HCT116 (cell line): ENCODE measurements at regions not wholly inside any gene's neighbourhood (a gene's known extent, or its start where the extent isn't known, plus 50 kb on each side); places are given as distances from the start of the nearest gene placed in this dataset.

Source experiments
- ATAC-seq: fragments of 200-7000 bp; cut with Tn5 transposase; 2 replicates; pipeline ENCODE4 v1.9.1; 2020; ENCODE audit warnings: mild to moderate bottlenecking, moderate library complexity
- BruUV-seq: library from RNA; stranded (reverse); fragments of 400-500 nt; replicated peaks from 2 replicates; lab custom pipeline; 2021; lab: Mats Ljungman, UMichigan
- CTCF ChIA-PET: fragments of 300-600 bp; sonication (Branson Sonifier 250); formaldehyde crosslinking; loops from one replicate; lab custom pipeline; 2021; ENCODE audit warnings: antibody characterized with exemption; lab: Charles Lee
- POLR2A ChIA-PET: fragments of 300-600, 350-600 bp; sonication (Branson Sonifier 250); formaldehyde crosslinking; loops from one replicate; lab custom pipeline; 2021; ENCODE audit warnings: antibody characterized with exemption; lab: Charles Lee
- RAD21 ChIA-PET, 2 experiments: fragments of 300-600 bp; sonication (Branson Sonifier 250); formaldehyde crosslinking; loops; one replicate each; lab custom pipeline; 2023; ENCODE audit warnings: low total read pairs in 2 of 2; ENCODE audit not compliant: uncharacterized antibody in 2 of 2, unreplicated experiment in 2 of 2, low non-redundant PET in 1 of 2; lab: Charles Lee
- DNase-seq: peaks from one replicate; pipeline ENCODE4 v3.0.0-alpha.2; 2010; ENCODE audit warnings: low read depth, low spot score
- H2AFZ ChIP-seq: fragments of 200-600 bp; shearing (Covaris generic), sonication (generic); 2 replicates; pipeline ENCODE4 v1.6.1; 2017; ENCODE audit warnings: low read depth, mixed run types, mixed read lengths, antibody characterized with exemption, low read length; ENCODE audit not compliant: poor library complexity, severe bottlenecking
- H3K27ac ChIP-seq: 2 replicates; pipeline ENCODE4 v1.5.1; 2012; ENCODE audit warnings: low read depth, low read length
- H3K27me3 ChIP-seq: fragments of 200-600 bp; sonication (generic); 2 replicates; pipeline ENCODE4 v1.6.1; 2016; ENCODE audit warnings: mixed run types, low read length, mixed read lengths; ENCODE audit not compliant: insufficient read depth
- H3K36me3 ChIP-seq, 2 experiments: fragments of 200-500 bp in 1 of 2; fragments of 200-600 bp in 1 of 2; sonication (Bioruptor generic) in 1 of 2; sonication (generic) in 1 of 2; 2 replicates each; pipeline versions ENCODE4 v1.5.1 to v1.6.1; 2014 to 2016; ENCODE audit warnings: low read length in 2 of 2, inconsistent platforms in 1 of 2, mixed read lengths in 1 of 2, mixed run types in 1 of 2; ENCODE audit not compliant: insufficient read depth in 2 of 2, control insufficient read depth in 1 of 2
- H3K4me1 ChIP-seq, 2 experiments: fragments of 200-600 bp in 1 of 2; sonication (generic) in 1 of 2; 2 replicates each; pipeline versions ENCODE4 v1.5.1 to v1.6.1; 2012 to 2017; ENCODE audit warnings: low read length in 2 of 2, inconsistent platforms in 1 of 2, mild to moderate bottlenecking in 1 of 2, mixed read lengths in 1 of 2, mixed run types in 1 of 2, moderate library complexity in 1 of 2; ENCODE audit not compliant: insufficient read depth in 2 of 2, control insufficient read depth in 1 of 2
- H3K4me2 ChIP-seq: fragments of 200-600 bp; sonication (generic); 2 replicates; pipeline ENCODE4 v1.6.1; 2017; ENCODE audit warnings: mixed run types, low read length, mixed read lengths
- H3K4me3 ChIP-seq, 2 experiments: fragments of 200-600 bp in 1 of 2; sonication (generic) in 1 of 2; replicated peaks in 1 of 2; 2 replicates each; pipeline ENCODE4 v1.5.1; 2011 to 2016; ENCODE audit warnings: low read length in 2 of 2, control low read depth in 1 of 2, low read depth in 1 of 2, mild to moderate bottlenecking in 1 of 2, mixed read lengths in 1 of 2, mixed run types in 1 of 2
- H3K79me2 ChIP-seq: fragments of 200-600 bp; sonication (generic); 2 replicates; pipeline ENCODE4 v1.6.1; 2017; ENCODE audit warnings: mild to moderate bottlenecking, mixed run types, low read length, moderate library complexity, mixed read lengths; ENCODE audit not compliant: insufficient read depth
- H3K9ac ChIP-seq: fragments of 200-600 bp; sonication (generic); 2 replicates; pipeline ENCODE4 v1.6.1; 2016; ENCODE audit warnings: low read length, mixed read lengths
- H3K9me2 ChIP-seq: fragments of 200-600 bp; sonication (generic), shearing (Covaris generic); 2 replicates; pipeline ENCODE4 v1.6.1; 2017; ENCODE audit warnings: mixed run types, mild to moderate bottlenecking, moderate library complexity; ENCODE audit not compliant: insufficient read depth
- H3K9me3 ChIP-seq, 2 experiments: fragments of 200-500 bp in 1 of 2; fragments of 200-600 bp in 1 of 2; sonication (Bioruptor generic) in 1 of 2; sonication (generic) in 1 of 2; 2 replicates each; pipeline ENCODE4 v1.6.1; 2014 to 2017; ENCODE audit warnings: low read length in 2 of 2, mixed read lengths in 2 of 2, inconsistent platforms in 1 of 2, low read depth in 1 of 2, mild to moderate bottlenecking in 1 of 2, mixed run types in 1 of 2, moderate library complexity in 1 of 2; ENCODE audit not compliant: control insufficient read depth in 1 of 2, insufficient read depth in 1 of 2
- H4K20me1 ChIP-seq: fragments of 200-600 bp; sonication (generic), shearing (Covaris generic); 2 replicates; pipeline ENCODE4 v1.6.1; 2017; ENCODE audit warnings: mixed run types, mild to moderate bottlenecking, moderate library complexity; ENCODE audit not compliant: insufficient read depth
- ATF3 ChIP-seq: IDR thresholded peaks from 2 replicates; pipeline ENCODE4 v1.6.1; 2012
- CBX3 ChIP-seq: IDR thresholded peaks from 2 replicates; pipeline ENCODE4 v1.6.1; 2012; ENCODE audit warnings: low read depth
- EZH2 ChIP-seq: fragments of 200-600 bp; sonication (generic); IDR thresholded peaks from 2 replicates; pipeline ENCODE4 v1.6.1; 2017; ENCODE audit warnings: antibody characterized with exemption, mixed run types
- JUND ChIP-seq: IDR thresholded peaks from 2 replicates; pipeline ENCODE4 v1.6.1; 2012
- POLR2A ChIP-seq: IDR thresholded peaks from 2 replicates; pipeline ENCODE4 v1.7.0; 2011; ENCODE audit warnings: borderline replicate concordance; ENCODE audit not compliant: insufficient read depth, insufficient read length; ENCODE audit errors: extremely low read depth
- POLR2AphosphoS5 ChIP-seq: IDR thresholded peaks from 2 replicates; pipeline ENCODE4 v1.6.1; 2011; ENCODE audit warnings: mild to moderate bottlenecking, low read depth, low read length, moderate library complexity
- REST ChIP-seq: IDR thresholded peaks from 2 replicates; pipeline ENCODE4 v1.6.1; 2012; ENCODE audit warnings: low read depth
- SIN3A ChIP-seq: IDR thresholded peaks from 2 replicates; pipeline ENCODE4 v1.6.1; 2012; ENCODE audit warnings: low read depth
- TCF7L2 ChIP-seq: IDR thresholded peaks from 2 replicates; pipeline ENCODE4 v1.7.0; 2011; ENCODE audit warnings: borderline replicate concordance, inconsistent platforms; ENCODE audit not compliant: insufficient read depth, insufficient read length; ENCODE audit errors: extremely low read depth
- YY1 ChIP-seq: IDR thresholded peaks from 2 replicates; pipeline ENCODE4 v1.6.1; 2011; ENCODE audit warnings: low read length, low read depth, moderate library complexity, mild to moderate bottlenecking; ENCODE audit not compliant: insufficient replicate concordance; ENCODE audit errors: extremely low read depth
- ZBTB33 ChIP-seq: IDR thresholded peaks from 2 replicates; pipeline ENCODE4 v1.6.1; 2011; ENCODE audit warnings: mild to moderate bottlenecking, low read length, moderate library complexity; ENCODE audit not compliant: insufficient replicate concordance; ENCODE audit errors: extremely low read depth
- ZNF274 ChIP-seq: fragments of 200-500 bp; sonication (Bioruptor generic); IDR thresholded peaks from 2 replicates; pipeline ENCODE4 v1.6.1; 2014; ENCODE audit warnings: mild to moderate bottlenecking, low read depth, low read length, inconsistent platforms
- intact Hi-C: fragments of 100-400 bp; cut with micrococcal nuclease; formaldehyde crosslinking; loops from 2 replicates; pipeline ENCODE4 v1.10.0; 2022

- TF ChIP-seq SIN3A (no peak), ATF3 (no peak), YY1 (no peak), ZNF274 (no peak), EZH2 (no peak)
Observed at GRCh38 chr13:59340581-59340980, 823.1 kb downstream of the DIAPH3 start (continued).

GRCh38 chr13:59342400-59342799 lies 821.3 kb downstream of the DIAPH3 start:
- H3K4me3 ChIP-seq = no peak overlapping the region
- DNase-seq (no peak), ATAC-seq (no peak)
- no peaks in the 10 kb centered on the region for H3K79me2 ChIP-seq
- no peak overlapping the region for H2AFZ ChIP-seq
- peaks cover 0 to 11% of the 10 kb centered on the region in 2 experiments; a peak in 1 of 4 replicates for H3K9me3 ChIP-seq
- no peaks in the 10 kb centered on the region for H3K9me2 ChIP-seq
- no peak overlapping the region for H3K4me2 ChIP-seq
- CTCF ChIA-PET = no interaction called here
- no peaks in the 10 kb centered on the region for H4K20me1 ChIP-seq
- no peak overlapping the region for H3K27ac ChIP-seq
- H3K36me3 ChIP-seq = no peaks in the 10 kb centered on the region
- TF ChIP-seq CBX3 (no peak), TCF7L2 (no peak), YY1 (no peak), POLR2A (no peak), JUND (no peak), REST (no peak), ZNF274 (no peak), SIN3A (no peak), EZH2 (no peak), ZBTB33 (no peak), POLR2AphosphoS5 (no peak)
- intact Hi-C loops = no loop called here
- H3K4me1 ChIP-seq = no peaks in the 10 kb centered on the region
- H3K27me3 ChIP-seq = no peaks in the 10 kb centered on the region
- RAD21 ChIA-PET = no interaction called here
- no peak overlapping the region for H3K9ac ChIP-seq
- POLR2A ChIA-PET = no interaction called here
- BruUV-seq = no TSS peak
